ENCODE measurements at regions not wholly inside any gene's neighbourhood (a gene's known extent, or its start where the extent isn't known, plus 50 kb on each side); places are given as distances from the start of the nearest gene placed in this dataset.

GRCh38 chr5:3786891-3787430 lies 191.3 kb downstream of the IRX1 start:
- TF ChIP-seq CTCF (IDR thresholded peaks at IDR 0.05) (no peak), ZFX (IDR thresholded peaks at IDR 0.05; ENCODE audit: borderline replicate concordance) (no peak)

All from 22Rv1 (cell line).